Activated naive CD4-positive, alpha-beta T cell treated with anti-CD3 and anti-CD28 coated beads, Interleukin-2, amount 50 U/mL, for 72 hours (primary cell): ENCODE measurements at regions not wholly inside any gene's neighbourhood (a gene's known extent, or its start where the extent isn't known, plus 50 kb on each side); places are given as distances from the start of the nearest gene placed in this dataset.

Experiments
- ATAC-seq, 2 donors: fragments of 150-1000 bp; cut with Tn5 transposase; 2 replicates each; pipeline ENCODE4 v1.10.0; 2021; ENCODE audit warnings: mild to moderate bottlenecking in 2 of 2, moderate library complexity in 2 of 2
- DNase-seq, 2 donors: peaks; one replicate each; pipeline ENCODE4 v3.0.0; 2021 to 2022; ENCODE audit warnings: low spot score in 2 of 2
- H3K27ac Mint-ChIP-seq, 2 donors: one replicate each; pipeline ENCODE4 v1.8.0; 2022; ENCODE audit warnings: mild to moderate bottlenecking in 2 of 2, mixed read lengths in 2 of 2
- H3K36me3 Mint-ChIP-seq, 2 donors: one replicate each; pipeline ENCODE4 v1.8.0; 2022; ENCODE audit warnings: mixed read lengths in 2 of 2
- H3K9me3 Mint-ChIP-seq, 2 donors: one replicate each; pipeline ENCODE4 v1.8.0; 2022; ENCODE audit warnings: mixed read lengths in 2 of 2

DNA sequence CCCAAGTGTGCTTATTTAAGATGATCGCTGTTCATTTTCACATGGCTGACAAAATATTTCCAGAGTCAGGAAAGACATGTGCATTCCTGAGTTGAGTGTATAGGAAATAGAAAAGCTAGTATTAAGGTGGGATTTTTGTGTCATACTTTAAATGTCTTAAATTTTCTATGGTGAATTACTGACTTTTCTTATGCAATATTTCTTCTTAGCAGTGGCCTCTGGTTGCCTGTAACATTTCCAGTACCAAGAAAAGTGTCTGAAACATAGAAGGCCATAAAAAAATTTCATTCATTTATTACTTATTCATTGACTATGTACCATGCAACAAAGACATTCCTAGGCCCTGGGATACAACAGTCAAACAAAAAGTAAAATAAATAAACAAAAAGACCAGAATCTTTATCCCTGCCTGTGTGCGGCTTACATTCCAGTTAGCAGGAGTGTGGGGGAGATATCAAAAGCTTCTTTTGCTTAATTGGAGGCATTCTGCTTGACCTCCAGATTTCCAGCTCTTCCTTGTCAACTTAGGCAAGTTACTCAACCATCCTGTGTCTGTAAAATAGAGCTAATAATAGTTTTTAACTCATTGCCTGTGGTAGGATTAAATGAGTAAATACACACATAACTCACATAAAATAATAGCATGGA, 216.3 kb upstream of the FLRT2 start:
- ATAC-seq (no peak), DNase-seq (no peak)
- no peaks in the 10 kb centered on the region for H3K36me3 Mint-ChIP-seq
- H3K9me3 Mint-ChIP-seq, result peaks cover 9 to 16% of the 10 kb centered on the region in 2 donors
- no peak overlapping the region for H3K27ac Mint-ChIP-seq

DNA sequence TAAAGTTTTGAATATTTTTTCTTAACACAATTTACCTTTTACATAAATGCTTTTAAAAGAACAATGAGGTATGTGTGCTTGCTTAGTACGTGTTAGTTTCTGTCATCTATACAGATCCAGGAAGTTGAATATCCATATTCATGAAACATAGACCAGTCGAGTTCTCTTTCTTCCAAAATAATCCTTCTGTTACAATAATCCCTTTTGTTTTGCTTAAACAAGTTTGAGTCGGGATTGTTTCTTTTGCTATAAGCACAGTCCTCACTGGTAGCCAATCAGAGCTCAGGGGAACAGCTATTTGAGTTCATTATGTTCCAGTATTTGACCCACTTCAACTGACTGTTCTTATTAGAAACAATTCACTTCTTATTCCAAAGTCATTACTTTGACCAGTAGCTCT, 214.7 kb upstream of the FLRT2 start:
- Mint-ChIP-seq H3K9me3 (peaks cover 3 to 9% of the 10 kb centered on the region in 2 donors), H3K36me3 (no peaks in the 10 kb centered on the region), H3K27ac (no peak overlapping the region)
- DNase-seq (no peak), ATAC-seq (no peak)

DNA sequence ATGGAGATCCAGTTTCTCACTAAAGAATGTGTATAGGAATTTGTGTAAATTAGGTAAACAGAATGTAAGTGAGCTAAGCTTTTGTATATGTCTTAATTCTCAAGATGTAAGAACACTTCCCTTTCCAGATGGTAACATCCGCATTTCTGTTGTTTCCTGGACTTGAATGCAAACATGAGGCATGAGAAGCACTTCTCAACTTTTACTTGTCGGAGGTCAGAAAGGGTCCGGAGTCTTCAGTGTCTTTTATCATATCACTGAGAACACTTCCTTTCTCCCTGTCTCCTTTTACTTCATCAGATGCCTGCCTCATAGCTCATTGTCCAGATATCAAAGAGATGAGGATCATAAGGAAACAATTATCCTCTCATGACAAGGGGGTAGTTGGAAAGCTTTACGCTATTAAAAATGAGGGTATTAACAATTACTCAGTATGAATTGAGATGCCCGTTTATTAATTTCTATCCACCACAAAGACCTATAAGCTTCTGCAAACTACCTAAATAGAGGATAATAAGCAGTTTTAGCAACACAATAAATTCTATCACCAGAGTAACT, 214.1 kb upstream of the FLRT2 start:
- no peak overlapping the region for H3K27ac Mint-ChIP-seq
- peaks cover under 1 to 4% of the 10 kb centered on the region in 2 donors for H3K9me3 Mint-ChIP-seq
- H3K36me3 Mint-ChIP-seq, result no peaks in the 10 kb centered on the region
- DNase-seq (no peak), ATAC-seq (no peak)

DNA sequence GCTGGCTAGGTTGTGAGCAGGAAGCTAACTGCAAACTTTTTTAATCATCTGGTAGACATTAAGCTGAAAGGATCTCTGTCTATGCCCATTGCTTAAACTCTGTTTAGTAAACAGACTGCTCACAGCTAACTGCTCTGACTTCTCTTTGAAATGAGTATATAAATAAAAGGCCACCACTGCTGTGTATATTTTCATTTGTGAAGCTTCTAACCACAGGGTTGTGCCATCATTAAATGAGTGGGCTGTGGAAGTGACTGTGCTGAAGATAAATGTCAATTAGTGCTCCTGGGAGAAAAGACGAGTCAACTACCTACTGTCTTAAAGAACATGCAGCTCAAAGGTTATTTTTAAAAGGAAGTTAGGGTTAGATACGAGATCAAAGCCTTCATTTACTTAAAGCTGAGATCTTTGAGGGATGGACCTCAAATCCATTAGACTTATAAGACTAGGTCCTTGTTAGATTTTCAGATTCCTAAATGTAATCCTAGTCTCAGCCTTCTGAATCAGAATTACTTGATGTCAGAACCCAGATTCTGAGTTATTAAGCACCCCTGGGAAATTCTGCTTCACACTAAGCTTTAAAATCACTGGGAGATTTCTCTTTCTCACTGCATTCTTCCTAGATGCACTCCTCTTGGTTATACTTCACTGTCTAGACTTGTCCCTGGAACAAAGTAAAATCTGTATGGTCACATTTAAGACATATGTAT, 213.1 kb upstream of the FLRT2 start:
- ATAC-seq (no peak), DNase-seq (no peak)
- H3K36me3 Mint-ChIP-seq, result no peaks in the 10 kb centered on the region
- H3K9me3 Mint-ChIP-seq, result peaks cover 5 to 6% of the 10 kb centered on the region in 2 donors
- H3K27ac Mint-ChIP-seq, result no peak overlapping the region

DNA sequence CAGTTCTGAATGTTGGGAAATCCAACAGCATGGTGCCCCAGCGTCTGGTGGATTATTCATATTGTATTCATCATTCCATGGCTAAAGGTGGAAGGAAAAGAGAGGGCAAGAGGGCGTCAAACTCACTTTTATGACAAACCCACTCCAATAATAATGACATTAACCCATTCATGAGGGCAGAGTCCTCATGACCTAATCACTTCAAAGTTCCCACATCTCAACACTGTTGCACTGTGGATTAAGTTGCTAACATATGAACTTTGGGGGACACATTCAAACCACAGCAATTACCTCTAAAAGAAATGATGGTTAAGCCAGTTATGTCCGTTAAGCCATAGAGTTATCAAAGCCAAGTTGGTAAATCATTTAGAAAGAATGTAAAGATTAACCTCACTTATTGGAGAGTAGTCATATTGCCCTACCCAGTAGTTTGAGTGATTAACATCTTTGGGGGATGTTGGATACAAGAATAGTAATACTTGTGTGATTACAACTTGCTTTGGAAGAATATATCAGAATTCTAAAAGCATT, 212.4 kb upstream of the FLRT2 start:
- no peak for DNase-seq
- ATAC-seq, result no peak
- peaks cover 5 to 8% of the 10 kb centered on the region in 2 donors for H3K9me3 Mint-ChIP-seq
- H3K36me3 Mint-ChIP-seq, result no peaks in the 10 kb centered on the region
- H3K27ac Mint-ChIP-seq, result no peak overlapping the region

DNA sequence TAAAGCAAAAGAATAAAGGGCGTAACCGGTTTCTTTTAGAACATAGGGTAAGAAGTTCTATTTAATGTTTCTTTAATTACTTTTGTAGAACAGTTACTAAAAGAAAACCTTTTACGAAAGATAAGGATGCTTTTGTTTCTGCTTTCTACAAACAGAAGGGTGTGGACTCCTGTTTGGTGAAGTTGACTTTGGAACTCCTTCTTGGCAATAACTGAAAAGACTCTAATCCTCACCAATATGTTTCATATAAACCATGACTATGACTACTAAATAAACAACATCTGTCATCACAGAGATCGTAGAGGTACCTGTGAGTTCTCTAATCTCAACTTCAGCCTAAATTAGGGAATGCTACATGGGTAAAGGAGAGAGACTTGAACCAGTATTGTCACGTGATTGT, 210.8 kb upstream of the FLRT2 start:
- peaks cover 5 to 14% of the 10 kb centered on the region in 2 donors for H3K9me3 Mint-ChIP-seq
- ATAC-seq, result no peak

DNA sequence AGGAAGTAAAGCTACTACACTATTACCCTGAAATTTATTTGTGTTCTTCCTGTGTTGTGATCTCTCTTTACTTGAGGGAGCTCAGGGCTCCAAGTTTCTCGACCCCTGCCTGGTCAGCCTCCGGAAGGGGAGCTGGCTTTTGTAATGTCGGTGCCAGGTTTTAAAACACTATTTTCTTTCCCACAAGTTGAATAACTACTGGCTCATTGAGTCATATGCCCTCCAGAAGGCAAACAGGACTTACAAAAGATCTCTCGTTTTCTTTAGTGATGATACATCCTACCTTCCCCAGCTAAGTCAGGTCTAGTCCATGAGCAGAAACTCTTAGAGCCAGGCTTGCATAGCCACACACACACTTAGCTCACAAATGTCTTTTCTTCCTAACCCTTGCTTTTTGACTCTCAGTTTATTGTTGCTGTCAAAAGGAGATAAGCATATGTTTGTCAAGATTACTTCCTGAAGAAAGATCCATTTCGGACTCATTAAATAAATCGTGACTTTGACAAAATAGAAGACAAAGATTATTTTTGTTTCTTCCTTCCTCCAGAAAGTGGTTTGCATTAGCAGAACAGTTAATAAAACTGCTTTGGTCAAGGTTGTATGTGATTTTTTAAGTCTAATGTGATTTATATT, 209.8 kb upstream of the FLRT2 start:
- H3K36me3 Mint-ChIP-seq, result no peaks in the 10 kb centered on the region
- H3K9me3 Mint-ChIP-seq, result peaks cover 9 to 19% of the 10 kb centered on the region in 2 donors
- no peak overlapping the region for H3K27ac Mint-ChIP-seq
- DNase-seq (no peak), ATAC-seq (no peak)

More for the DNA sequence above, 210.8 kb upstream of the FLRT2 start:
- Mint-ChIP-seq H3K36me3 (no peaks in the 10 kb centered on the region), H3K27ac (no peak overlapping the region)
- no peak for DNase-seq

DNA sequence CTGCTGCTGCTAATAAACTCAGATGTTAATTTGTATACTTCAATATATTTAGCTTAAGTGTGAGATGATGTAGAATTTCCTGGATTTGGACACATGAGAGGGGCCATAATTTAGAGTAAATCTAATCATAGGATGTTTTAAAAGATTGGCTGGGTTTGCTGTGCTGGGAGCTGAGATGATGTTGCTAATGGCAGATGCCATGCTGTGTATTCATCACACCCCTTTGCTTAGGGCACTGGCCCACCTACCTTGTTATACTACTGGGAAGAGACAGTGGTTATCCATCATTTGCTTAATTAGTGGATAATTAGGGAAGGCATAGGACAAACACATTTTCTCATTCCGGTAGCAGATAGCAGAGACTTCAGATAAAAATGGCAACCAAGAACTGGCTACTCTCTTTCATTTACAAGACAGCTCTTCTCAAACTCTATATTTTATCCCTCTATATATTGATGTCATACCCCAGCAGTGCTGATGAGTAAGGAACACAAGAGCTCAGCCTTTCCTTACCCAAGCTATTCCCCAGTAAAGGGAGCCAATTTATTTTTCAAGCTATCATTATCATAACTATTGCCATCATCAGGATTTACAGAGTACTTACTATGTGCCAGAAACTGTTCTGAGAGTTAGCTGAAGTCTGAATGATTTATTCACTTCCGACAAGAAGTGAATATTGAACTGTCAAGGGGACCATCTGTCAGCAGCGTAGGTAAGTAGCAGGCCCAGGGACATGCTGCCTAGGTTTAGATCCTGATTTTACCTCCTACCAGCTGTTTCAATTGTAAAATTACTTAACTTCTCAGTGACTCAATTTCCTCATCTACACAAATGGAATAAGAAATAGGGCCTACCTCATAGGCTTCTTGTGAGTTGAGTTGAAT, 204.6 kb upstream of the FLRT2 start:
- H3K27ac Mint-ChIP-seq, result no peak overlapping the region
- DNase-seq (no peak), ATAC-seq (no peak)
- H3K36me3 Mint-ChIP-seq, result no peaks in the 10 kb centered on the region
- peaks cover 9 to 19% of the 10 kb centered on the region in 2 donors for H3K9me3 Mint-ChIP-seq

DNA sequence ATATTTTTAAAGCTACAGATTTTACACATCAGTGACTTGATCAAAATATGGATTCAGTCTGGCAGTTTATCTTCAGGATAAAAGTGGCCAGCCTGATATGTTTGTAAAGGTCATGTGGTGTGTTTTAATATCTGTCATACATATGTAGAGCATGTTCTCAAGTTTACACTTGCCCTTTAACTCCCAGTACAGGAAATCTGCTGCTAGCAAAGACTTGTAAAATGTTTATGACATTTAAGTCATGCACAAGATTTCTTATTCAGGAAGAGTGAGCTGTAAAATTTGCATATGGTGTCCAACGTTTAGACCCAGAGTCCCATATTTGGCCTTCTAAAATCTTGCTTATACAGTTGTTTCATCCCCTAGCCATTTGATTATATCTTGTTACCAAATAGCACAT, 197.5 kb upstream of the FLRT2 start:
- DNase-seq, result no peak
- no peak for ATAC-seq
- Mint-ChIP-seq H3K9me3 (peaks cover 0 to 5% of the 10 kb centered on the region in 2 donors), H3K27ac (no peak overlapping the region), H3K36me3 (no peaks in the 10 kb centered on the region)

DNA sequence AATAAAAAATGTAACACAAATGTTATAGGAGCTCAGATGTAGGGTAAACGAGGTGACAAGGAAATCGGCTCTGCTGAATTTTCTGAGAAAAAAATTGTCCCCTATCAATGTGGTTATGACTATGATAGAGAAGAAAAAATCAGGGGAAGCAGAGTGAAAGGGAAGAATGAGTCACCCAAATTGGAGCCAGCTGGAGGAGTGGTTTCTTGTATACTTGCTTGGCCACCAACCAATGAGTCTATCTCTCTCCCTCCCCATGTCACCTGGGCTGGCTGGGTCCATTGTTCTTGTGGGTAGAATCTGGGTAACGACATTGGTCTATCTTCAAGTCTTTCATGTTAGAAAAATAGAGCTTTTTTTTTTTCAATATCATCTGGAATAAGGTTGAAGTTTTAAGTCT, 196.6 kb upstream of the FLRT2 start:
- H3K27ac Mint-ChIP-seq, result no peak overlapping the region
- H3K36me3 Mint-ChIP-seq, result no peaks in the 10 kb centered on the region
- peaks cover 0 to 5% of the 10 kb centered on the region in 2 donors for H3K9me3 Mint-ChIP-seq
- ATAC-seq, result no peak
- no peak for DNase-seq

DNA sequence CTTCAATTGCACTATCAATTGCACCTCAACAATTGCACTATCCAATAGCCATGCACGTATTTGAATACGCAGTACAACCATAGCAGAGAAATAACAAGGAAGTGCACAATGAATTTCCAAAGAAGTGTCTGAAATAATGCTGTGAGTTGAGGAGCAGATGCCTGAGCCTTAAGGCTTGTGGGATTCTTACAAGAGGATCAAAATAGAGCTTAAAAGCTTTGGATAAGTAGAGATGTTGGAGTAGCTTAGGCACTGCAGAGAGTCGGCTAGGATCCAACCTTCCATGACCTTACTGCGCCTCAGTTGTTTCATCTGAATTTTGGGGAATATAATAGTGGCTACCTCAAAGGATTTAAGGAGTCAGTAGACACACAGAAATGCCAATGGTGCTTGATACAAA, 196.1 kb upstream of the FLRT2 start:
- DNase-seq (no peak), ATAC-seq (no peak)
- Mint-ChIP-seq H3K27ac (no peak overlapping the region), H3K9me3 (peaks cover 0 to 5% of the 10 kb centered on the region in 2 donors), H3K36me3 (no peaks in the 10 kb centered on the region)

DNA sequence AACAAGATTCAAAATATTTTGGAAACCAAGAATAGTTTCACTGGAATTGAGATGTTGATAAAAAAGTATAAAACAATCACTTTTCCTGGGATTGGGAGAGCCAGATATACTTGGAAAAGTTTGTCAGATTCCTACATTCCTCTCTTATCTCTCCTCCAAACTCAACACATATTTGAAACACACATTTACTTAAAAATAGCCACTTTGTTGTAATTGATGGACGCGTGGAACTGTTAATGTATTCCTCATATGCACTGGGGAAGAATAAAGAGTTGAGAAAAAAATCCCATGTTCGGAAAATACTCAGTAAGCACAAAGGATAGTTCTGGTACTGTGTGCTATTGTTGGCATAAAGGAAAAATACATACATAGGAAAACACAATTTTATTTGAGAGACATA, 195.6 kb upstream of the FLRT2 start:
- no peaks in the 10 kb centered on the region for H3K36me3 Mint-ChIP-seq
- no peak for DNase-seq
- H3K9me3 Mint-ChIP-seq, result peaks cover 0 to 5% of the 10 kb centered on the region in 2 donors
- no peak for ATAC-seq
- H3K27ac Mint-ChIP-seq, result no peak overlapping the region

DNA sequence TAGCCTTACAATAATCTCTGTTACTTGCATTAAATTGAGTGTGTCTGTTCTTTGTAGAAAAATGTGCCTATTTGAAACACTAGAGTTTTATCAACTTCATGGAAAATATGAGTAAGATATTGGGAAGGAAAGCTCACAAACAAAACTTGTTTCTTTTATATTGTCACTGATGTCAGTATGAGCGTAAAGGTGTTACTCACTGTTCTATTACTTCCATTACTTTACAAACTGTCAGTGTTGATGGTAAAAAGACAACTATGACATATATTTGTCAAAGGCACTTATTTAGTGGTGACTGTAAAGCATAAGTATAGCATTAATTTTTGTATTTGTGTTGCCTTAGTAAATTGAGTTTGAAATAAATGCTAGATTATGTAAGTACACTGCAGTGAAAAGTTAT, 193.7 kb upstream of the FLRT2 start:
- no peak for DNase-seq
- Mint-ChIP-seq H3K27ac (no peak overlapping the region), H3K9me3 (peaks cover 0 to 5% of the 10 kb centered on the region in 2 donors)

DNA sequence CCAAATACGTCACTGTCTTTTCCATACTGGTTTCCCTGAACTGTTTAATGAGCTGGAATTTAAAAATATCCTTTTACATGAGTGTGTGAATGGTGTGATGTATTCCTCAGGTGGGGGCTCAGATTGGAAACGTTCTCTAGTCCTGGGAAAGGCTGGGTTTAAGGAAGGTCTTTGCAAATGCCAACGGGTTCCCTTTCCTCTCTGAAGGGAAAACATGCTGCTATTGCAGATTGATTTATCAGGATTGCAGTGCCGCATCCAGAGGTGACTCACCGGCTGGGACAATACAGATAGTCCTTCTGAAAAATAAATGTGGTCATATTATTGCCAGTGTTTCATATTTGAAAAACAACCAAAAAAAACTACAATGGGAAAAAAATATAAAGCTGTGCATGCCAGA, 193.1 kb upstream of the FLRT2 start:
- no peaks in the 10 kb centered on the region for H3K36me3 Mint-ChIP-seq
- peaks cover 0 to 5% of the 10 kb centered on the region in 2 donors for H3K9me3 Mint-ChIP-seq
- no peak for DNase-seq
- no peak for ATAC-seq
- H3K27ac Mint-ChIP-seq, result no peak overlapping the region

More for the DNA sequence above, 193.7 kb upstream of the FLRT2 start:
- no peaks in the 10 kb centered on the region for H3K36me3 Mint-ChIP-seq
- no peak for ATAC-seq

DNA sequence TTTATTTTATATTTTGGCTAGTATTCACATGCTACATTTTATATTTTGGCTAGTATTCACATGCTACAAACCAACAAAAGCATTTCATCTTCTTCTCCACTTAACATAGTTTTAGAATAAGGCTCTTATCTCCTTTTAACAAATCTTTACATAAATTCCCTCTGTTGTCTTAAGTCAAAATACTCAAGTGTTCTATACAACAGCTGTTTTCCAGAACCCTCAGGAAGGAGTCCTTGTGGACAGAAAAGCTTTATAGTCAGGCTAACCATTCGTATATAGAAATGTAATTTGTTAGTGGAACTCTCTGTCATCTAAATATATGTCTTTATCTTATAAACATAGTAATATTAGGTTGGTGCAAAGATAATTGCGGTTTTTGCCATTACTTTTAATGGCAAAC, 191.0 kb upstream of the FLRT2 start:
- H3K36me3 Mint-ChIP-seq, result no peaks in the 10 kb centered on the region
- H3K9me3 Mint-ChIP-seq, result peaks cover 5 to 9% of the 10 kb centered on the region in 2 donors
- ATAC-seq, result no peak
- no peak for DNase-seq
- no peak overlapping the region for H3K27ac Mint-ChIP-seq

DNA sequence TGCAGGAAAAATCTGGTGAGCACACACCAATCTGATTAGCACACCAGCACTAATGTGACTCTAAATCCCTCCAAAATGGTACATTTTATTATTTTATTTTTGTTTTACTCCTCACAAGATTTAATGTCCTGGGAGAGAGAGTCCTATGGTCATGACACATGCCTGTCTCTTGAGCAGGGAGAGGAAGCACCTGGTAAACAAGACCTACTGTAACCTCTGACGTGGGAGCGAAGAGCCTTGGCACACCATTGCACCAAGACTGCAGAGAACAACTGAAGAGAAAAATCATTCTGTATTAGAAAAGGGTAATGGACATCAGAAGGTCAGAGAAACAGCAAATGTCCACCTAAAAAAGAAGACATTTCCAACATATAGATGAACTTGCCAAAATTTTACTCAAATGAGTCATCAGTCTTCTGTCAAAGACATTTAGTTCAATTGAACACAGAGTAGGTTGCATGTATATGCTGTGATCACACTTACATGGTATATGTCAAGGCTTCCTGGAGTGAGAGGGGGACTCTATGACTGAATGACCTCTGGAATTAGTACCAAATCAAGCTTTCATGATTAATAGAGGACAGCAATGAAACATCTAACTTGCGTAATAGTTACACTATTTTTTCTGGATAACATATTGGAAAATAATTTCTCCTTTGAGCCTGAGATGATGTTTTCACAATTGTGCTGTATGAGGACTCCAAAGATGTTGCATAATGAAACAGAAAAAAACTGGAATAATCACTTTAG, 186.9 kb upstream of the FLRT2 start:
- Mint-ChIP-seq H3K9me3 (peaks cover 7 to 13% of the 10 kb centered on the region in 2 donors), H3K27ac (no peak overlapping the region), H3K36me3 (no peaks in the 10 kb centered on the region)
- no peak for ATAC-seq
- no peak for DNase-seq
